ENCODE measurements at regions not wholly inside any gene's neighbourhood (a gene's known extent, or its start where the extent isn't known, plus 50 kb on each side); places are given as distances from the start of the nearest gene placed in this dataset.

- no peak overlapping the region for H3K4me3 ChIP-seq (ENCODE audit: control insufficient read depth, low read depth, low read length)
- TF ChIP-seq CTCF (conservative IDR thresholded peaks at IDR 0.05; ENCODE audit: control insufficient read depth, insufficient read depth, low read depth, low read length), result no peak
- DNase-seq (ENCODE audit: low read depth), result no peak
These were observed 339.9 kb downstream of the KCNS3 start for GRCh38 chr2:18218160-18218933.

- peak; percentile 1 for DNase-seq (ENCODE audit: low read depth)
- no peak overlapping the region for H3K4me3 ChIP-seq (ENCODE audit: control insufficient read depth, low read depth, low read length)
- TF ChIP-seq CTCF (conservative IDR thresholded peaks at IDR 0.05; ENCODE audit: control insufficient read depth, insufficient read depth, low read depth, low read length), result no peak
These were observed 336.5 kb downstream of the KCNS3 start for GRCh38 chr2:18214936-18215335.

- TF ChIP-seq CTCF (conservative IDR thresholded peaks at IDR 0.05; ENCODE audit: control insufficient read depth, insufficient read depth, low read depth, low read length), result no peak
- H3K4me3 ChIP-seq (ENCODE audit: control insufficient read depth, low read depth, low read length), result no peak overlapping the region
- no peak for DNase-seq (ENCODE audit: low read depth)
These were observed 335.5 kb downstream of the KCNS3 start for GRCh38 chr2:18213986-18214385.

- H3K4me3 ChIP-seq (ENCODE audit: control insufficient read depth, low read depth, low read length), result no peak overlapping the region
- DNase-seq (ENCODE audit: low read depth), result peak; percentile 86
- no peak for TF ChIP-seq CTCF (conservative IDR thresholded peaks at IDR 0.05; ENCODE audit: control insufficient read depth, insufficient read depth, low read depth, low read length)
These were observed 331.6 kb downstream of the KCNS3 start for GRCh38 chr2:18209934-18210639.

GRCh38 chr2:18208956-18209355 is 330.5 kb downstream of the KCNS3 start:
- no peak for DNase-seq (ENCODE audit: low read depth)
- TF ChIP-seq CTCF (conservative IDR thresholded peaks at IDR 0.05; ENCODE audit: control insufficient read depth, insufficient read depth, low read depth, low read length), result no peak
- H3K4me3 ChIP-seq (ENCODE audit: control insufficient read depth, low read depth, low read length), result no peak overlapping the region

GRCh38 chr2:18200771-18201170 is 322.3 kb downstream of the KCNS3 start:
- no peak for TF ChIP-seq CTCF (conservative IDR thresholded peaks at IDR 0.05; ENCODE audit: control insufficient read depth, insufficient read depth, low read depth, low read length)
- DNase-seq (ENCODE audit: low read depth), result no peak
- no peak overlapping the region for H3K4me3 ChIP-seq (ENCODE audit: control insufficient read depth, low read depth, low read length)

All from fibroblast of mammary gland (primary cell).